GM06990 (cell line): ENCODE measurements at regions not wholly inside any gene's neighbourhood (a gene's known extent, or its start where the extent isn't known, plus 50 kb on each side); places are given as distances from the start of the nearest gene placed in this dataset.
A peak's percentile ranks its signal among the peaks of the same experiment; 100 is the strongest.
"Not testable (repeated sequence)": the region's sequence is repeated elsewhere in the genome, so short reads cannot be mapped to it uniquely, and the experiment has no call there.

ENCODE experiments used
- DNase-seq: peaks from one replicate; pipeline ENCODE4 v3.0.0-alpha.2; 2011; ENCODE audit not compliant: insufficient read length; ENCODE audit errors: extremely low read depth
- H3K27me3 ChIP-seq: replicated peaks from 2 replicates; pipeline ENCODE4 v1.6.0; 2011; ENCODE audit warnings: low read length; ENCODE audit not compliant: control insufficient read depth, insufficient read depth
- H3K36me3 ChIP-seq: 2 replicates; pipeline ENCODE4 v1.5.1; 2011; ENCODE audit warnings: low read length; ENCODE audit not compliant: control insufficient read depth, insufficient read depth
- H3K4me3 ChIP-seq: replicated peaks from 2 replicates; pipeline ENCODE4 v1.5.1; 2011; ENCODE audit warnings: low read depth, mild to moderate bottlenecking, control low read depth, low read length
- CTCF ChIP-seq: IDR thresholded peaks from 2 replicates; pipeline ENCODE4 v1.5.1; 2011; ENCODE audit warnings: low read length, control low read depth, mild to moderate bottlenecking, inconsistent platforms; ENCODE audit not compliant: insufficient read depth, poor library complexity, severe bottlenecking

GRCh38 chr16:79949417-79949816, 348.9 kb upstream of the MAF start:
- peak; percentile 1 for DNase-seq
- no peak overlapping the region for H3K4me3 ChIP-seq

GRCh38 chr16:79947771-79948170, 347.2 kb upstream of the MAF start:
- no peak overlapping the region for H3K4me3 ChIP-seq
- no peaks in the 10 kb centered on the region for H3K27me3 ChIP-seq
- no peak for DNase-seq
- no peak for TF ChIP-seq CTCF
- no peaks in the 10 kb centered on the region for H3K36me3 ChIP-seq

More at GRCh38 chr16:79949417-79949816, 348.9 kb upstream of the MAF start:
- H3K36me3 ChIP-seq = no peaks in the 10 kb centered on the region
- TF ChIP-seq CTCF = no peak
- H3K27me3 ChIP-seq = no peaks in the 10 kb centered on the region; the same call in 1 of the 2 replicates

- no peak for DNase-seq
- no peaks in the 10 kb centered on the region for H3K36me3 ChIP-seq
- no peak overlapping the region for H3K4me3 ChIP-seq
- H3K27me3 ChIP-seq = no peaks in the 10 kb centered on the region
- no peak for TF ChIP-seq CTCF
Measured at GRCh38 chr16:79946252-79946651, 345.7 kb upstream of the MAF start.

DNA sequence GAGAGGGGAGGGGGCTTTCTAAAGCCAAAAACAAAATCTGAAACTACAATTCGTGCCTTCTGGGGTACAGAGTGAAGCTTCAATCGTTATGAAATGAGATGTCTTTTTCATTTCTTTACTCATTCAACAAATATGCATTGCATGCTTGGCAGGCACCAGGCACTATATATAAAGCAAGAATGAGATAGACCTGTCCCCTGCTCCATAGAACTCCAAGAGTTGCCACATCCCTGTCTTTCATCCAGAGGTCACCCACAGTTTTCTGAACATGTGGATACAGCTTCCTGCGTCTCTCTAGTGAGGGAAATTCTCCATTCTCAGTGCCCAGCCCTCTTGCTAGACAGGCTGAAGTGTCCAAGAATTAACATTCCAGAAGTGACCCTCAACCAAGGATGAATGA, 343.2 kb upstream of the MAF start:
- no peak for DNase-seq
- no peak for TF ChIP-seq CTCF
- Histone ChIP-seq H3K27me3 (no peaks in the 10 kb centered on the region), H3K4me3 (no peak overlapping the region), H3K36me3 (no peaks in the 10 kb centered on the region)

GRCh38 chr16:79938575-79938974, 338.0 kb upstream of the MAF start:
- no peak for TF ChIP-seq CTCF
- DNase-seq = no peak
- no peak overlapping the region for H3K4me3 ChIP-seq
- H3K27me3 ChIP-seq = no peaks in the 10 kb centered on the region
- H3K36me3 ChIP-seq = no peaks in the 10 kb centered on the region

GRCh38 chr16:79937671-79938070, 337.1 kb upstream of the MAF start:
- not testable (repeated sequence) for H3K4me3 ChIP-seq, DNase-seq, H3K36me3 ChIP-seq, H3K27me3 ChIP-seq
